OCI-M2 (cell line): ENCODE measurements at regions not wholly inside any gene's neighbourhood (a gene's known extent, or its start where the extent isn't known, plus 50 kb on each side); places are given as distances from the start of the nearest gene placed in this dataset.
"Not testable (repeated sequence)": the region's sequence is repeated elsewhere in the genome, so short reads cannot be mapped to it uniquely, and the experiment has no call there.

Experiments used
- DNase-seq: peaks from one replicate; lab custom pipeline; 2025; ENCODE audit not compliant: unreplicated experiment; lab: John Stamatoyannopoulos, UW

DNA sequence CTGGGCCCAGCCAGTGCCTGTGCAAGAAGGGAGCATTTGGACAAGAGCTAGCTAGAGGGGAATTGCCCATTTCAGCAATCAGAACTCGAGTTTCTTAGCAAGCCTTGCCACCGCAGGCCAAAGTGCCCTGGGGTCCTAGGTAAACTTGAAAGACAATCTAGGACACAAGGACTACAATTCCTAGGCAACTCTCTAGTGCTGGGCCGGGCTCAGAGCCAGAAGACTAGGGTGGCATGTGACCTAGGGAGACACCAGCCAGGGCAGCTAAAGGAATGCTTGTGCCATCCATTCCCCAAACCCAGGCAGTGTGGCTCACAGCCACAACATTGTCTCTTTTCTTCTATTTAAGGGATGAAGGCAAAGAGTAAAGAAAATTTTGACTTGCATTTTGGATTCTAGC is 205.0 kb downstream of the BMP4 start:
- DNase-seq = no peak

- no peak for DNase-seq
These were observed 207.9 kb downstream of the BMP4 start for GRCh38 chr14:53748691-53749090.

- no peak for DNase-seq
These were observed 211.8 kb downstream of the BMP4 start for GRCh38 chr14:53744857-53745256.

DNA sequence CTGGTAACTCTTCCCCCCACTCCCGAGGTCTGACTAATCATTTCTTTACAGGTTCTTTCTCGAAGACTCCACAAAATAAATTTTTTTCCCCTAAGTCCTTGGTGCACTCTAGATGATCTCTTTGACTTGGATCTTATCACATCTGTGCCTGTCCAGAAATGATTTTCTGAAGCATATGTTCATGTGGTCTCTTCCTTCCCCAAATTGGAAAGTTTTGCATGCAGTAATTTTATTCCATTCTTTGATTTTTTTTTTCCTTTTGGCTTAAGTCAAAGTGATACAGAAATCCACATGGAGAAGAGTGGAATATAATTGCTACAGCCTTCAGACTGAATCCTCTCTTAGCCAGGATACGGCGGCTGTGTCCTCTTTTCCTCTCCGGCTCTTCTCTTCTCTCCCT is 213.3 kb downstream of the BMP4 start:
- no peak for DNase-seq

DNA sequence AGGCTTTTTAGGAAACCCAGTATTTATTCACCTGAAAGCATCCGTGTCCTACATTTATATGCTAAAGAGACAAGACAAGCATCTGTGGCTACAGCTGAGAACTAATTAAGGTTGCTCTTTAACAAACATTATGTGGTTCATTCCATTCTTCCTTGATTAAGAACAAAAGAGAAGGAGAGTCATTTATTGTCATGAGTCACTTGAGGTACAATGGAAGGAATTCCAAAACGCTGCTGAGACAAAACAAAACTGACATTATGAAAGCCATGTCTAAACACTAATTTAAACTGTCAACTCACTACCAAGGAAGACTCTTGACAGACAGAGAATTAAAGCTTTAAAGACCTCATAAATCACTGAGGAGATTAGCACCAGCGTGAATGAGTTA is 214.4 kb downstream of the BMP4 start:
- DNase-seq = no peak

GRCh38 chr14:53741479-53742232 is 215.0 kb downstream of the BMP4 start:
- no peak for DNase-seq

DNA sequence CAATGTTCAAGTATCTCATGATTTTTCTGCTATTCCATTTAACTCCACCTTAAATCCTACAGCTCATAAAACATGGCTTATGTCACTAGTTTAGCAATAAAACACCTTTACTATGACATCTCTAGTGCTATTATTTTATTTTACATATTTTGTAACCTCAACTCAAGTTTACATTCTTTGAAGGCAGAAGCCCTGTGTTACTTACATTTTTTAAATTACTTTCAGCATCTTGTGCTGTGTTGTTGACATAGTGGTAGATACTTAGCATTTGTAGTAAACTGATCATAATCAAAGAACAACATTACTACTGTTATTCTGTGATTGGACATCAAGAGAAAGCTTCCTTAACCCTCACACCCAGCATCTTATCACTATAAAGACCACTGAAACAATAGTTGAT is 216.1 kb downstream of the BMP4 start:
- DNase-seq = no peak

GRCh38 chr14:53735916-53736315 is 220.7 kb downstream of the BMP4 start:
- no peak for DNase-seq

DNA sequence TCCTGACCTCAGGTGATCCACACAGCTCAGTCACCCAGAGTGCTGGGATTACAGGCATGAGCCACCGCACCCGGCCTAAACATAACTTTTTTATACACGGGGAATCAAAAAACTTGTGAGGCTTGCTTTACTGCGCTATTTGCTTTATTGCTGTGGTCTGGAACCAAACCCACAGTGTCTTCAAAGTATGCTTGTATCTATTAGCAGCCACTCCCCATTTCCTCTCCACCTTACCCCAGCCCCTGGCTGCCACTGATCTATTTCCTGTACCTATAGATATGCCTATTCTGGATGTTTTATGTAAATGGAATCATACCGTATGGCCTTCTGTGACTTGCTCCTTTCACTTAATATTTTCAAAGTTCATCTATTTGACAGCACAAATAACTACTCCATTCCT is 233.4 kb downstream of the BMP4 start:
- DNase-seq = no peak

DNA sequence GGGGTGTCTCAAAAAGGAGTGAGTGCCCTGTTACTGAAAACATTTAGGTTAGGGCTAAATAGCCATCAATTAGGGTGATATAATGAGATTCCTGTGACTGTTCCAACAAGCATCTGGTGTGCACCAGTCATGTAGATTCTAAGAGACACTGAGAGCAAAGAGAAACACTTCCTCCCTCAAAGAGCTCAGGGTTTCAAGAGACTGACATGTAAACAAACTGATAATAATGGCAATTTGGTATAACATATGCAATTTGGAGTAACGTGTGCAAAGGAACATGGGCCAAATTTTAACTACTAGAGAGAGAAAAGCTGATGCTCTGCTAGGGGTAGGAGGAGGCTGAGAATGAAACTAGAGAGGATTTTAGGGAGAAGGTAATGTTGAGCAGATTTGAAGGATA is 237.1 kb downstream of the BMP4 start:
- DNase-seq = no peak

DNA sequence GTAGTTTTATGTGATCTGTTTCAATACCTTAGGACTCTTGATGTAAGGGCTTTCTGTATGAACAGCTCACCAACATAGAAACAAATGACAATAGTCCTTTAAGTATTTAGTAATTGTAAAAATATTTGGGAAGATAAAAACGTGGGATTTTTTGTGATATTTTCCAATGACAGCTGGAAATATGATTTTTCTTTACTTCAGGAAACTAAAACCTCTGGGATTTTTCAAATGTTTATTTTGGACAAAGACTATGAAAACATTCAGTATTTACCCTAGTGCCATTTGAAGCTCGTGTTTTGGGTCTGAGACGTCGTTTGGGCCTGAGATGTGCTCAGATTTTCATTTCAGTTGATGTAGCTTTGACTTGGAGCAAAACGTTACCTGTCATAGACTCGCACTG is 240.0 kb downstream of the BMP4 start:
- DNase-seq = no peak

GRCh38 chr14:53715193-53715721 is 241.4 kb downstream of the BMP4 start:
- DNase-seq = no peak

- no peak for DNase-seq
These were observed 242.0 kb downstream of the BMP4 start for GRCh38 chr14:53714495-53715192.

GRCh38 chr14:53712901-53713300 is 243.7 kb downstream of the BMP4 start:
- DNase-seq = not testable (repeated sequence)

GRCh38 chr14:53711205-53711604 is 245.4 kb downstream of the BMP4 start:
- DNase-seq = no peak

GRCh38 chr14:53710615-53711014 is 246.0 kb downstream of the BMP4 start:
- no peak for DNase-seq

DNA sequence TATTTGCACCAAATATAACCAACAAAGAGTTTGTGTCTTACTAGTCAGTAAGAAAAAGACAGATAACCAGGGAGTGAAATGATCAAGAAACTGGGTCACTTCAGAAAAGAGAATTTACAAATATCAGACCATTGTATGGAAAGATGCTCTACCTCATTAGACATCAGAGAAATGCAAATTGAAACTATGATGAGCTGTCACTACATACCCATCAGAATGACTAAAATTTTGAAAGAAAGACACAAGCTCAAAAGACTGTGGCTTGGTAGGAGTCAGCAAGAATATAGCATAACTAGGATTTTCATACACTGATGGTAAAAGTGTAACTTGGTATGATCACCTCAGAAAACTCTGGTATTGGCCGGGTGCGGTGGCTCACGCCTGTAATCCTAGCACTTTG is 247.2 kb downstream of the BMP4 start:
- no peak for DNase-seq

DNA sequence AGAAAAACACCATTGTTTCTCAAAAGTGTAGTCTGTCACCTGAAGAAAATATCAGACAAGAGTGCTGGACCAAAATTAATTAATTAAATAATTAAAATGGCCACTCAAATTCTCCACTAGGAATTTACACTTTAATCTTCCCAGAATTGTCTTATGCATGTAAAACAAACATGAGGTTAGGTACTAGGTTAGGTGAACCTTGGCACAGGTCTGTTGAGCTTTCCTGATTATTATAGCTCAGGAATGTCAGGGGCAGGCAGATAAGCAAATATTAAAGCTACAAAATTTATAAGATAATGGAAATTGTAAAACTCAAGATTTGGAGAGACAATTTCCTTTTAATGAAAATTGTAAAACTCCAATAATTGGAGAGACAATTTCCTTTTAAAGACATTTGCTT is 253.2 kb downstream of the BMP4 start:
- DNase-seq = no peak

DNA sequence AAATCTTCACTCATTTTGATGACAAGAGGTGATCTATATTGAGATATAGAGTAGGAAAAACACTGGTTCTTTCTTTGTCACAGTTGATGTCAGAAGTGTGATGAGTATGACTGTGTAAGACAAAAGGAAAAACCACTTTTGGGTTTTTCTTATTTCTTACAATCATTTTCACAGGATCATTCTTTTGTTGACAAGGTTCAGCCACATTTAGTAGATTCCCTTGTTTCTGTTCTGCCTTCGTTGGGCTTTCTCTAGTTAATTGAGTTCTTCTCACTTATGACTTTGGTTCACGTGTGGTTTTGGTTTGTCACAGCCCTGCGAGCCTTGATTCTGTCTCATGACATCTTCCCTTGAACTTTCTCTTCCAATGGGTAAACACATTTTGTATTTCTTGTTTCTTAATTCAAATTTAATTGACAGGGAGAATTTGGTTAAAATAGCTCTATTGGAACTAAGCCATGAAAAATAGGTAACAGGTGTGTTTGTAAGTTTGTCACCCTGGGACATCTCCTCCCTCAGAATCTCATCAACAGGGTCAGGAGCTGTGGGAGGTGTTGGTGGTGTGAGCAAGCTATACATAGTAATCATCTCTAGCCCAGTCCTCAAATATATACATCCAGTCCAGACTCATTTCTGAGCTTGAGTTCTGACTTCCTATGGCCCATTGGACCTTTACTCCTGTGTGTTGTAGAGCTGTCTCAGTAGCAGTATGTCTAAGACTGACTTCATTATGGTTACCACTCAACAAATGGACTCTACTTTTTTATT is 255.3 kb downstream of the BMP4 start:
- DNase-seq = no peak

DNA sequence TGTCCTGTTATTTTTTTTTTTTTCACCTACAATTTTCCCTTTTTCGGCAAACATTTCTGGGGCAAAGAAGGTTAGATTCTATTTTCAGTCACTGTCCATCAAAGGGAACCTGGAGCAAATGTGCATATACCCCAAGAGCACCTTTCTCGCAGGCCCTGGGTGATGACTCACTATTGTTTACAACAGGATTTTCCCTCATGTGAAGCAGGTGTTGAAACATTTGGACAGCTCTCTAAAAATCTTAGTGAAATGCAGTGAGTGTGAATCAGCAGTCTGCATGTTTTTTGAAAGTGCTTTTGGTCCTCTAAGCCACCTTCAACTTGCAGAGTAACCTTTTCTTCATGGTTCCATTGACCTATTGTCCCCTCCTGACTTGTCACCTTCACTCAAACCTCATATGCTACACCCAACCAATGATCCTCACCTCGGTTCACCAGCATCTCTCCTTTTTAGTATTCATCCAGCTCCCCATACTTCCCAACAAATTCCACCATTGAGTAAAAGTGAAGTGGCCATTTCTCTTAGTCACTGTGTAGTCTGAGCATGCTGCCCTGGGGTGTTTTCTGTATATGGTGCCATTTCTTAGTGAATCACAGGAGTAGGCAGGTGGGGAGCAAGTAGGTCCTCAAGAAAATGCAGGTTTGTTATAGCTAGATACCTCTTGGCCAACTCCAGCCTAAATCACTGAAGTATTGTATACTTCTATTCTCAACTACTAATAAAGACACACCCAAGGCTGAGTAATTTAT is 260.2 kb downstream of the BMP4 start:
- DNase-seq = no peak

- no peak for DNase-seq
These were observed 260.9 kb downstream of the BMP4 start for GRCh38 chr14:53695692-53696214.
